GM23248 (cell line): ENCODE measurements at regions not wholly inside any gene's neighbourhood (a gene's known extent, or its start where the extent isn't known, plus 50 kb on each side); places are given as distances from the start of the nearest gene placed in this dataset.

Experiments
- DNase-seq: peaks from one replicate; pipeline ENCODE4 v3.0.0-alpha.2; 2015
- H2AFZ ChIP-seq: fragments of 200-600 bp; sonication (generic); 2 replicates; pipeline ENCODE4 v1.6.1; 2016; ENCODE audit warnings: antibody characterized with exemption
- H3F3A ChIP-seq: fragments of 200-600 bp; sonication (generic); 2 replicates; pipeline ENCODE4 v1.6.1; 2016; ENCODE audit warnings: mild to moderate bottlenecking, antibody characterized with exemption, mixed run types; ENCODE audit not compliant: insufficient read depth
- H3K27ac ChIP-seq: fragments of 200-600 bp; sonication (generic); 2 replicates; pipeline ENCODE4 v1.5.1; 2016; ENCODE audit warnings: mild to moderate bottlenecking
- H3K27me3 ChIP-seq: fragments of 200-600 bp; sonication (generic); replicated peaks from 2 replicates; pipeline ENCODE4 v1.6.1; 2016; ENCODE audit warnings: mild to moderate bottlenecking; ENCODE audit not compliant: insufficient read depth
- H3K36me3 ChIP-seq: fragments of 200-600 bp; sonication (generic); 2 replicates; pipeline ENCODE4 v1.6.1; 2016; ENCODE audit warnings: low read depth, mild to moderate bottlenecking
- H3K4me1 ChIP-seq: fragments of 200-600 bp; sonication (generic); 2 replicates; pipeline ENCODE4 v1.6.1; 2016; ENCODE audit warnings: mild to moderate bottlenecking; ENCODE audit not compliant: insufficient read depth
- H3K4me2 ChIP-seq: fragments of 200-600 bp; sonication (generic); one replicate; pipeline ENCODE4 v1.6.1; 2016; ENCODE audit warnings: mild to moderate bottlenecking; ENCODE audit not compliant: unreplicated experiment
- H3K4me3 ChIP-seq: fragments of 200-600 bp; sonication (generic); 2 replicates; pipeline ENCODE4 v1.5.1; 2016; ENCODE audit warnings: mild to moderate bottlenecking
- H3K79me2 ChIP-seq: fragments of 200-600 bp; sonication (generic); 2 replicates; pipeline ENCODE4 v1.6.1; 2016; ENCODE audit warnings: mild to moderate bottlenecking; ENCODE audit not compliant: insufficient read depth
- H3K9ac ChIP-seq: fragments of 200-600 bp; sonication (generic); 2 replicates; pipeline ENCODE4 v1.6.1; 2016; ENCODE audit warnings: mild to moderate bottlenecking
- H3K9me2 ChIP-seq: fragments of 200-600 bp; sonication (generic); 2 replicates; pipeline ENCODE4 v1.6.1; 2016; ENCODE audit warnings: mixed run types, mild to moderate bottlenecking, moderate library complexity; ENCODE audit not compliant: insufficient read depth
- H3K9me3 ChIP-seq: fragments of 200-600 bp; sonication (generic); one replicate; pipeline ENCODE4 v1.6.1; 2017; ENCODE audit warnings: low read depth
- H4K20me1 ChIP-seq: fragments of 200-600 bp; sonication (generic); 2 replicates; pipeline ENCODE4 v1.6.0; 2016; ENCODE audit not compliant: insufficient read depth
- EZH2 ChIP-seq: fragments of 200-600 bp; sonication (generic); IDR thresholded peaks from 2 replicates; pipeline ENCODE4 v1.6.1; 2018; ENCODE audit warnings: antibody characterized with exemption, mild to moderate bottlenecking; ENCODE audit not compliant: insufficient read depth, poor library complexity, severe bottlenecking
- EZH2phosphoT487 ChIP-seq: fragments of 200-600 bp; sonication (generic); IDR thresholded peaks from 2 replicates; pipeline ENCODE4 v1.6.1; 2018; ENCODE audit warnings: antibody characterized with exemption, moderate library complexity, mild to moderate bottlenecking, low read depth; ENCODE audit not compliant: insufficient read depth
- WGBS, 2 experiments: methylation state at CpG; one replicate each; pipeline ENCODE4 v1.1.6; 2015 to 2017; ENCODE audit warnings: low lambda C conversion rate in 2 of 2, low coverage in 1 of 2; ENCODE audit errors: missing lambda C conversion rate in 2 of 2; 5-methylcytosine and 5-hydroxymethylcytosine counted together
- in situ Hi-C: fragments of 300-500 bp; cut with MboI; formaldehyde crosslinking; loops from 2 replicates; pipeline ENCODE4 v1.15.0; 2020

GRCh38 chr15:47945872-47946650 is 174.7 kb upstream of the SLC24A5 start:
- Histone ChIP-seq H3K9me2 (no peaks in the 10 kb centered on the region), H4K20me1 (no peaks in the 10 kb centered on the region), H3K9ac (no peak overlapping the region), H2AFZ (no peak overlapping the region), H3K27me3 (no peaks in the 10 kb centered on the region), H3K4me1 (no peaks in the 10 kb centered on the region), H3K4me3 (no peak overlapping the region), H3F3A (no peaks in the 10 kb centered on the region), H3K27ac (no peak overlapping the region), H3K79me2 (no peaks in the 10 kb centered on the region), H3K36me3 (no peaks in the 10 kb centered on the region), H3K9me3 (no peaks in the 10 kb centered on the region), H3K4me2 (no peak overlapping the region)
- no peak for DNase-seq
- TF ChIP-seq EZH2, result no peak
- TF ChIP-seq EZH2phosphoT487, result no peak
- in situ Hi-C loops, result no loop called here
- 31 to 33% methylated on average over 6 of the region's 6 CpGs for WGBS, 2 experiments

GRCh38 chr15:47949815-47950214 is 171.0 kb upstream of the SLC24A5 start:
- Histone ChIP-seq H3K79me2 (no peaks in the 10 kb centered on the region), H4K20me1 (no peaks in the 10 kb centered on the region), H3K9me2 (no peaks in the 10 kb centered on the region; the same call in 1 of the 2 replicates), H3K9ac (no peak overlapping the region), H3K4me3 (no peak overlapping the region), H3K4me1 (no peaks in the 10 kb centered on the region), H3K9me3 (no peaks in the 10 kb centered on the region), H3K27ac (no peak overlapping the region), H3K36me3 (no peaks in the 10 kb centered on the region), H2AFZ (no peak overlapping the region), H3K4me2 (no peak overlapping the region), H3K27me3 (no peaks in the 10 kb centered on the region), H3F3A (no peaks in the 10 kb centered on the region)
- no peak for DNase-seq
- TF ChIP-seq EZH2 (no peak), EZH2phosphoT487 (no peak)
- in situ Hi-C loops, result no loop called here
- 55 to 66% methylated on average over 4 of the region's 4 CpGs for WGBS, 2 experiments

GRCh38 chr15:47950447-47950846 is 170.3 kb upstream of the SLC24A5 start:
- in situ Hi-C loops, result no loop called here
- H3K4me1 ChIP-seq, result no peaks in the 10 kb centered on the region
- 37 to 61% methylated on average over 2 of the region's 2 CpGs for WGBS, 2 experiments
- no peak overlapping the region for H3K4me3 ChIP-seq
- no peaks in the 10 kb centered on the region for H3K9me3 ChIP-seq
- no peak overlapping the region for H3K4me2 ChIP-seq
- no peaks in the 10 kb centered on the region for H3K36me3 ChIP-seq
- H2AFZ ChIP-seq, result no peak overlapping the region
- no peak for DNase-seq
- no peaks in the 10 kb centered on the region for H3K27me3 ChIP-seq
- no peaks in the 10 kb centered on the region; the same call in 1 of the 2 replicates for H3K9me2 ChIP-seq
- TF ChIP-seq EZH2 (no peak), EZH2phosphoT487 (no peak)
- no peaks in the 10 kb centered on the region for H3F3A ChIP-seq
- no peaks in the 10 kb centered on the region for H3K79me2 ChIP-seq
- H3K27ac ChIP-seq, result no peak overlapping the region
- H3K9ac ChIP-seq, result no peak overlapping the region
- no peaks in the 10 kb centered on the region for H4K20me1 ChIP-seq

- Histone ChIP-seq H4K20me1 (no peaks in the 10 kb centered on the region), H3F3A (no peaks in the 10 kb centered on the region), H3K4me3 (no peak overlapping the region), H3K9me3 (no peaks in the 10 kb centered on the region), H3K79me2 (no peaks in the 10 kb centered on the region), H2AFZ (no peak overlapping the region), H3K4me1 (no peaks in the 10 kb centered on the region), H3K9me2 (no peaks in the 10 kb centered on the region; the same call in 1 of the 2 replicates), H3K4me2 (no peak overlapping the region), H3K36me3 (no peaks in the 10 kb centered on the region), H3K27me3 (no peaks in the 10 kb centered on the region), H3K27ac (no peak overlapping the region), H3K9ac (no peak overlapping the region)
- 53 to 57% methylated on average over 2 of the region's 2 CpGs for WGBS, 2 experiments
- in situ Hi-C loops, result no loop called here
- TF ChIP-seq EZH2phosphoT487 (no peak), EZH2 (no peak)
- no peak for DNase-seq
These were observed 169.0 kb upstream of the SLC24A5 start for GRCh38 chr15:47951781-47952180.
